Stimulated activated CD4-positive, alpha-beta T cell treated with anti-CD3 and anti-CD28 coated beads, Interleukin-1b, Interleukin-23, amount 100 ng/mL, for 4 hours (primary cell): ENCODE measurements at regions not wholly inside any gene's neighbourhood (a gene's known extent, or its start where the extent isn't known, plus 50 kb on each side); places are given as distances from the start of the nearest gene placed in this dataset.

Experiments
- DNase-seq, 2 donors: peaks; one replicate each; pipeline ENCODE4 v3.0.0-alpha.2; 2020; ENCODE audit warnings: low read depth in 2 of 2

DNA sequence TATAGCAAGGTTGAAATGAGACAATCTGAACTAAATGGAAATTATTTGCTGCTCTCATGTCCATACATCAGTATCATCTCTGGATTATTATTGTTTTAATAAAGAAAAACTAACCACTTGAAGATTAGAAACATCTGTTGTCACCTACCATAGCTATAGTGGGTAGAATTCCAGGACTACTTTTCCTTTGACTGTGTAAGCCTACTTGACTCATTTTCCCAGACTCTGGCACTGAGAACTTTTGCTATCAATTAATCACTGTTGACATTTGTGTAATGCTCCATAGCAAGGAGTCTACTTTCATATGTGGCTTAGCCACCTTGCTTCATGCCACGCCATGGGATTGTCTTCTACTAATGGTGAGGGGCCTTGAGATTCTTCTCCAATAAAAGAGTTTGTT, 59.9 kb upstream of the ARRDC3 start:
- no peak for DNase-seq

DNA sequence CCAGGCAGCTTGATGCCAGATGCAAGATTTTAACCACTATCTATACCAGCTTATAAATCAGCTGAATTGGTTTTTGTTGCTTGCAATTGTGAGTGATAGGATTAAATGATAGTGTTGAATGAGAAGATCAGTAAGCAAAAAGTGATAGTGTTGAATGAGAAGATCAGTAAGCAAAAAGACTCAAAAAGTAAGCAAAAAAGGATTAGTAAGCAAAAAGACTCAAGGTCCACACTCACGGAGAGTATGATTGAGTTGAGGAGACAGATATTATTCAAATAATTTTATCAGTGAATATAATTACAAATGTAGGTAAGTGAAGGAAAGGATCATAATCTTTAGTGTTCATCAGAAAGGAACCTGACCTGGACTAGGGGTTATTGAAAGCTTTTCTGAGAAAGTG, 58.0 kb upstream of the ARRDC3 start:
- no peak for DNase-seq

DNA sequence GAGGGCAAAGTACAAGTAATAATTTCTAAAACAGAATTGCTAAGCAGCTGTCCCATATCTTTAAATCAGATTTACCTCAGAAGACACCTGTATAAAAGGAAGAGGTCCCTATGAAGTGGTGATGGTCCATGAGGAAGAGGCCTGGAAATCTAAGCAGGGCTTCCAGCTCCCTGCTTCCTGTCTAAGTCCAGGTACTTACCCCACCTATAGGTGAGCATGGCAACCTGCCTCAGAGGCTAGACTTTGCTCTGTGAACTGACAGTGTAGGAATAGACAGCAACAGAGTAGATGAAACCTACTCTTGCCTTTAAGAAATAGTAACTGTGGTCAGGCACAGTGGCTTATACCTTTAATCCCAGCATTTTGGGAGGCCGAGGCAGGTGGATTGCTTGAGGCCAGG, 55.8 kb upstream of the ARRDC3 start:
- no peak for DNase-seq

GRCh38 chr5:91436241-91436640, 53.1 kb upstream of the ARRDC3 start:
- no peak for DNase-seq

GRCh38 chr5:91434348-91434747, 51.2 kb upstream of the ARRDC3 start:
- DNase-seq: peak in 1 of 2 donors; percentile 4

- DNase-seq: no peak
Observed at GRCh38 chr5:91433861-91434260, 50.7 kb upstream of the ARRDC3 start.
